Ascending aorta (tissue), 2 donors: ENCODE measurements at regions not wholly inside any gene's neighbourhood (a gene's known extent, or its start where the extent isn't known, plus 50 kb on each side); places are given as distances from the start of the nearest gene placed in this dataset.
"Not testable (repeated sequence)": the region's sequence is repeated elsewhere in the genome, so short reads cannot be mapped to it uniquely, and the experiment has no call there.

Source experiments
- DNase-seq, 2 donors: peaks; one replicate each; pipeline ENCODE4 v3.0.0-alpha.2; 2019; ENCODE audit warnings: low spot score in 2 of 2
- H3K27ac ChIP-seq, 2 donors: fragments of 200-600 bp; sonication (generic); one replicate each; pipeline ENCODE4 v1.5.1; 2016 to 2017; ENCODE audit warnings: mild to moderate bottlenecking in 1 of 2
- H3K27me3 ChIP-seq: fragments of 200-600 bp; sonication (generic); one replicate; pipeline ENCODE4 v1.5.1; 2017
- H3K36me3 ChIP-seq, 2 donors: fragments of 200-600 bp; sonication (generic); one replicate each; pipeline ENCODE4 v1.5.1; 2016
- H3K4me1 ChIP-seq, 2 donors: fragments of 200-600 bp; sonication (generic); one replicate each; pipeline ENCODE4 v1.5.1; 2016 to 2017; ENCODE audit warnings: mild to moderate bottlenecking in 1 of 2
- H3K4me3 ChIP-seq, 2 donors: fragments of 200-600 bp; sonication (generic); one replicate each; pipeline ENCODE4 v1.5.1; 2016 to 2017; ENCODE audit warnings: mild to moderate bottlenecking in 1 of 2
- H3K9me3 ChIP-seq, 2 donors: fragments of 200-600 bp; sonication (generic); one replicate each; pipeline ENCODE4 v1.5.1; 2016
- intact Hi-C: fragments of 100-400 bp; cut with DNase I; formaldehyde crosslinking; loops from one replicate; pipeline ENCODE4 v1.15.1; 2023
- TF ChIP-seq, protein P1 (sequence below), 3 experiments: fragments of 200-600 bp in 2 of 3; fragments of 450-650 bp in 1 of 3; sonication (generic) in 2 of 3; IDR thresholded peaks; one replicate each; pipeline ENCODE4 v1.5.1; 2016 to 2019; ENCODE audit warnings: antibody characterized with exemption in 3 of 3, mild to moderate bottlenecking in 1 of 3, moderate library complexity in 1 of 3

DNA sequence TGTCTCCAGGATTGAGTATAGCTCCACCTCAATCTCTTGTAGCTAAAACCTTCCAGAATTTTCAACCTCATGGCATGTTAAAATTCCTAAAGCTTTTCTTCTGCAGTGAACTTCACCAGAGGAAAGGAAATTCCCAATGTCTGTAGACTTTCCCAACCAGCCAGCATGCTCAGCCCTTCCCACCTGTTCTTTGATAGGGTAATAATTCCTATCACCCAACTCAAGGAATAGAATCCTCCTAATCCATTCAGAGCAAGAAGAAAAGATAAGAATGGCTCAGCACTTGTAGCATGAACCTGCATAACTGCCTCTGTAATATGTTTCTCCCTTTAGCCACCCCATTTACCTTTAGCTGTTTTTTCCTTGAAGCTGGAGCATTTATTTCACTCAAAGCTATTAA is 301.8 kb upstream of the GADL1 start:
- no peaks in the 10 kb centered on the region for H3K9me3 ChIP-seq
- intact Hi-C loops, result loop anchor here (5.0 kb wide), 1 partner anchor 81 kb away; no protein-coding TSS in a partner anchor
- no peaks in the 10 kb centered on the region for H3K27me3 ChIP-seq
- no peaks in the 10 kb centered on the region for H3K36me3 ChIP-seq
- peak overlapping the region; percentile 28 to 43 for H3K27ac ChIP-seq
- no peak for DNase-seq
- peaks cover 0 to 6% of the 10 kb centered on the region in 2 donors for H3K4me1 ChIP-seq
- H3K4me3 ChIP-seq, result no peak overlapping the region
- TF ChIP-seq, protein P1, sequence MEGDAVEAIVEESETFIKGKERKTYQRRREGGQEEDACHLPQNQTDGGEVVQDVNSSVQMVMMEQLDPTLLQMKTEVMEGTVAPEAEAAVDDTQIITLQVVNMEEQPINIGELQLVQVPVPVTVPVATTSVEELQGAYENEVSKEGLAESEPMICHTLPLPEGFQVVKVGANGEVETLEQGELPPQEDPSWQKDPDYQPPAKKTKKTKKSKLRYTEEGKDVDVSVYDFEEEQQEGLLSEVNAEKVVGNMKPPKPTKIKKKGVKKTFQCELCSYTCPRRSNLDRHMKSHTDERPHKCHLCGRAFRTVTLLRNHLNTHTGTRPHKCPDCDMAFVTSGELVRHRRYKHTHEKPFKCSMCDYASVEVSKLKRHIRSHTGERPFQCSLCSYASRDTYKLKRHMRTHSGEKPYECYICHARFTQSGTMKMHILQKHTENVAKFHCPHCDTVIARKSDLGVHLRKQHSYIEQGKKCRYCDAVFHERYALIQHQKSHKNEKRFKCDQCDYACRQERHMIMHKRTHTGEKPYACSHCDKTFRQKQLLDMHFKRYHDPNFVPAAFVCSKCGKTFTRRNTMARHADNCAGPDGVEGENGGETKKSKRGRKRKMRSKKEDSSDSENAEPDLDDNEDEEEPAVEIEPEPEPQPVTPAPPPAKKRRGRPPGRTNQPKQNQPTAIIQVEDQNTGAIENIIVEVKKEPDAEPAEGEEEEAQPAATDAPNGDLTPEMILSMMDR (IDR thresholded peaks at IDR 0.05), result no peak

DNA sequence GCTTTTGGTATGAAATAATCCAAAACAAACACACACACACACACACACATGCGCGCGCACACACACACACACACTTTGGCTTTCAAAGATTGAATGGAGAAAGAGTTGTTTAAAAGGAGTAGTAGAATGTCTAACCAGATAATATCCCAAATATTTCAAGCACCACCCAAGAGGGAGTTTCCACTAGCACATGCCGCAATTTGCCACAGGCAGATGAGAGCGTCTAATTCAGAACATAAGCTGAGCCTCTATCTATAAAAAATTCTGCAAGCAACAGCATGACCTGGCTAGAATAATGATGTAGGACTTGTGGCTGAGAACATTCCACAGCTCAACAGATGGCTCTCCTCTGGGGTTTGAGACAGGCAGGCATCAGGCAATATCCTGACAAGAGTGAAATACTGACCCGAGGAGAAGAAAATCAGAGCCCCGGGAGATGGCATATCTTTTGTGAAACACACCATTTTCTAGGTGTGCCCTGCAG is 302.5 kb upstream of the GADL1 start:
- H3K36me3 ChIP-seq, result no peaks in the 10 kb centered on the region
- H3K9me3 ChIP-seq, result no peaks in the 10 kb centered on the region
- TF ChIP-seq, protein P1 (IDR thresholded peaks at IDR 0.05), result no peak
- no peaks in the 10 kb centered on the region for H3K27me3 ChIP-seq
- H3K4me1 ChIP-seq, result peaks cover 0 to 6% of the 10 kb centered on the region in 2 donors
- DNase-seq, result peak in 1 of 2 donors; percentile 67
- H3K4me3 ChIP-seq, result peak overlapping the region in 1 of 2 donors; percentile 28
- H3K27ac ChIP-seq, result peak overlapping the region; percentile 21 to 40
- intact Hi-C loops, result loop anchor here (5.0 kb wide), 1 partner anchor 80 kb away; no protein-coding TSS in a partner anchor

DNA sequence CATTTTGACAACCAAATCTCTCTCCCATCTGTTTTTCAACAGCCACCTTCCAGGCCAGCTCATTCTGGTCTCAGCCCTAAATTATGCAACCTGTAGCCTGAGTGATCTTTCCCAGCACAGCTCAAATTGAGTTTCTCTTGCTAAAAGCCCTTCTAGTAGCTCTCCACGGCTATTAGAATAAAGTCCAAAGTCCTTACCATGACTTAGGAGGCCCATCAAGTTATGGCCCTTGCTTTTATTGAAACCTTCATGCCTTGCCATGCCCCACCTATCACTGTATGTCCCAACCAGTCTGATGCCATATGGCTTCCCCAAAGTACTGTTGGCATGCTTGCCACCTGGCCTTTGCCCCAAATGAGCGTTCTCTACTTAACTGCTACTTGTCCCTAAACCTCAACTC is 303.5 kb upstream of the GADL1 start:
- H3K27ac ChIP-seq, result peak overlapping the region; percentile 8 to 21
- intact Hi-C loops, result loop anchor here (5.0 kb wide), 1 partner anchor 79 kb away; no protein-coding TSS in a partner anchor
- H3K4me3 ChIP-seq, result no peak overlapping the region
- peaks cover 0 to 6% of the 10 kb centered on the region in 2 donors for H3K4me1 ChIP-seq
- H3K36me3 ChIP-seq, result no peaks in the 10 kb centered on the region
- DNase-seq, result no peak
- H3K27me3 ChIP-seq, result no peaks in the 10 kb centered on the region
- TF ChIP-seq, protein P1 (IDR thresholded peaks at IDR 0.05), result no peak
- no peaks in the 10 kb centered on the region for H3K9me3 ChIP-seq

DNA sequence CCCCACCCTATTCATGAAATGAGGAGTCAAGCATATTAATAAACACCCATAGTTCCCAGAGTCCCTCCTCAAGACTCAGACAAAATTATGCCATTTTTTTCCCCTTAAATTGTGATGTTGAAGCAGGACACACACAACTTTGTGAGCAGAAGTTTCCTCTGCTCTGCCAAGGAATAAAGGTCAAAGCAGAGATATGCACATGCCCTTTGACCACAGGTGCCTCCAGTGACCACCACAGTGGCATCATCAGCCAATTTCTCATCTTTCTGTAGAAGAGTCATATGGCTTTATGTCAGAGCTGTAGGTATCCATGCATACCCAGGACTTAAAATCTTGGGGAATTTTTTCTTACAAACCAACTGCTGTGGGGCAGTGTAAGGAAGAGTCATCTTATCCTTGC is 304.4 kb upstream of the GADL1 start:
- H3K36me3 ChIP-seq, result no peaks in the 10 kb centered on the region
- no peak overlapping the region for H3K27ac ChIP-seq
- H3K4me3 ChIP-seq, result no peak overlapping the region
- DNase-seq, result no peak
- no peaks in the 10 kb centered on the region for H3K9me3 ChIP-seq
- H3K4me1 ChIP-seq, result peaks cover 0 to 6% of the 10 kb centered on the region in 2 donors
- no peaks in the 10 kb centered on the region for H3K27me3 ChIP-seq
- TF ChIP-seq, protein P1 (IDR thresholded peaks at IDR 0.05), result no peak
- intact Hi-C loops, result loop anchor here (5.0 kb wide), 1 partner anchor 78 kb away; no protein-coding TSS in a partner anchor

DNA sequence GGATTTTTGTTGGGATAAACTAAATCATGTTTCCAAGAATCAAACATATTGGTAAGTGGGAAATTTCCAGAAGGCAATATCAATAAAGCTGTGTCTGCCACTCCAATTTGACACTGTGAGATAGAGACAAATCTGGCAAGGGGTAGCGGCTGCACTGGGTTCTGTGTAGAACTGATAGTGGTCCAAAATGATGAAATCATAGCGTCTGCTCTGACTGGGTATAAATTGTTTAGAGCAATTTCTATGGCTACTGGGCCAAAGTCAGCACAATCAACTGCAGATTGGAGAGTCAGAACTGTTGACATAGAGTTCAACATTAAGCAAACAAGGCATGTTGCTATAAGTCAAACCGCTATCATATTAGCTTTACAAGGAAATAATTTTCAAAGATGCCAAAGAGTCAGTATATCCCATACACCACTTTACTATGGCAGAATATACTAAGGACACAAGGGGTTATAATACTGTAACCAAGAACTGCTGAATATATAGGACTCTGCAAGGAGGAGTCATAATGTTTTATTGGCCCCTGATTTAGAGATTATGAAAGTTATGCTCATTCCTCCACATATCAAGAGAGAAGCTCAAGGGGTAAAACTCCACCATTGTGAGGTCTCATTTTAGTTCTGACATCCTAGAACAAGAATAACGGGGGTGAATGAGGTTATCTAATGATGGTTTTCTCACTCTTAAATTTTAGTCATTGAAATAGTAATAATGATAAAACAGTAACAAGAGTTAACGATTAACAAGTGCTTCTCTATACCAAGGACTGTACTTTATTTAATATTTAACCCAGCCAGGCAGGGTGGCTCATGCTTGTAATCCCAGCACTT is 309.7 kb upstream of the GADL1 start:
- TF ChIP-seq, protein P1 (IDR thresholded peaks at IDR 0.05), result no peak
- intact Hi-C loops, result no loop called here
- Histone ChIP-seq H3K4me1 (peaks cover 0 to 5% of the 10 kb centered on the region in 2 donors), H3K36me3 (no peaks in the 10 kb centered on the region), H3K4me3 (no peak overlapping the region), H3K27ac (no peak overlapping the region), H3K27me3 (no peaks in the 10 kb centered on the region), H3K9me3 (no peaks in the 10 kb centered on the region)
- DNase-seq, result no peak

DNA sequence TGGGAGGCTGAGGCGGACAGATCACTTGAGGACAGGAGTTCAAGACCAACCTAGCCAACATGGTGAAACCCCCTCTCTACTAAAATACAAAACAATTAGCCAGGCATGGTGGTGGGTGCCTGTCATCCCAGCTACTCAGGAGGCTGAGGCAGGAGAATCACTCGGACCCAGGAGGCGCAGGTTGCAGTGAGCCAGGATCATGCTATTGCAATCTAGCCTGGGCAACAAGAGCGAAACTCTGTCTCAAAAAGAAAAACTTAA is 310.3 kb upstream of the GADL1 start:
- intact Hi-C loops, H3K27me3 ChIP-seq, H3K4me3 ChIP-seq, H3K4me1 ChIP-seq, H3K9me3 ChIP-seq, H3K36me3 ChIP-seq, DNase-seq: not testable (repeated sequence)
- peak overlapping the region in 1 of 2 donors; percentile 46 for H3K27ac ChIP-seq
